D721Med (cell line): ENCODE measurements at regions not wholly inside any gene's neighbourhood (a gene's known extent, or its start where the extent isn't known, plus 50 kb on each side); places are given as distances from the start of the nearest gene placed in this dataset.

ENCODE experiments used
- DNase-seq: peaks from one replicate; pipeline ENCODE4 v3.0.0; 2011; ENCODE audit warnings: low spot score; ENCODE audit not compliant: insufficient read length
- FAIRE-seq: peaks from 2 replicates; lab custom pipeline; 2011; peaks lifted over from hg19 to GRCh38; lab: Jason Lieb, UNC
- TF ChIP-seq, protein P1 (sequence below): IDR thresholded peaks from 2 replicates; pipeline ENCODE4 v1.5.1; 2012; ENCODE audit warnings: mild to moderate bottlenecking, control low read depth; ENCODE audit not compliant: insufficient read depth; ENCODE audit errors: missing control alignments

DNA sequence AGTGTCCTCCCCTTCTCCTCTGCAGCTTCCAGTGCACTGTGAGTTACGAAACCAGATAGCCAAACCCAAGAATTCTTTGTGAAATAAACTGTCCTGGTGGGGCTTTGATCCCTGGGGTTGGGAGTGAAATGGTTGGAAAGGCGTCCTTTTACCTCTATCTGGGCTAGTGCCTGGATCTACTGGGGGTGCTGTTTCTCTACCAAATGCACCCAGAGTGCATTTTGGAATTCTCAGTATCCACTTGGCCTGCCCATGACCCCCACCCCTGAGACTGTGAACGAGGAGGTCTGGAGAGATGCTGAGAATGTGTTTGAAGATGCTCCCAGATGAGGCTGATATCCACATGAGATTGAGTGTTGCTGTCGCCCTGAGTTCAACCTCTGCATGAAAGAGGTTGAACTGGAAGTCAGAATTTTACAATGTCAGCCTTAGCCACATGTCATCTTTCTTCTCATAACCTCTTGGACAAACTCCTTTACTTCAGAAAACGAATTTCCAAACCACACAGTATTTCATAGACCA lies 87.1 kb upstream of the CLMN start:
- no peak for DNase-seq
- FAIRE-seq = no peak
- TF ChIP-seq, protein P1, sequence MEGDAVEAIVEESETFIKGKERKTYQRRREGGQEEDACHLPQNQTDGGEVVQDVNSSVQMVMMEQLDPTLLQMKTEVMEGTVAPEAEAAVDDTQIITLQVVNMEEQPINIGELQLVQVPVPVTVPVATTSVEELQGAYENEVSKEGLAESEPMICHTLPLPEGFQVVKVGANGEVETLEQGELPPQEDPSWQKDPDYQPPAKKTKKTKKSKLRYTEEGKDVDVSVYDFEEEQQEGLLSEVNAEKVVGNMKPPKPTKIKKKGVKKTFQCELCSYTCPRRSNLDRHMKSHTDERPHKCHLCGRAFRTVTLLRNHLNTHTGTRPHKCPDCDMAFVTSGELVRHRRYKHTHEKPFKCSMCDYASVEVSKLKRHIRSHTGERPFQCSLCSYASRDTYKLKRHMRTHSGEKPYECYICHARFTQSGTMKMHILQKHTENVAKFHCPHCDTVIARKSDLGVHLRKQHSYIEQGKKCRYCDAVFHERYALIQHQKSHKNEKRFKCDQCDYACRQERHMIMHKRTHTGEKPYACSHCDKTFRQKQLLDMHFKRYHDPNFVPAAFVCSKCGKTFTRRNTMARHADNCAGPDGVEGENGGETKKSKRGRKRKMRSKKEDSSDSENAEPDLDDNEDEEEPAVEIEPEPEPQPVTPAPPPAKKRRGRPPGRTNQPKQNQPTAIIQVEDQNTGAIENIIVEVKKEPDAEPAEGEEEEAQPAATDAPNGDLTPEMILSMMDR = no peak

DNA sequence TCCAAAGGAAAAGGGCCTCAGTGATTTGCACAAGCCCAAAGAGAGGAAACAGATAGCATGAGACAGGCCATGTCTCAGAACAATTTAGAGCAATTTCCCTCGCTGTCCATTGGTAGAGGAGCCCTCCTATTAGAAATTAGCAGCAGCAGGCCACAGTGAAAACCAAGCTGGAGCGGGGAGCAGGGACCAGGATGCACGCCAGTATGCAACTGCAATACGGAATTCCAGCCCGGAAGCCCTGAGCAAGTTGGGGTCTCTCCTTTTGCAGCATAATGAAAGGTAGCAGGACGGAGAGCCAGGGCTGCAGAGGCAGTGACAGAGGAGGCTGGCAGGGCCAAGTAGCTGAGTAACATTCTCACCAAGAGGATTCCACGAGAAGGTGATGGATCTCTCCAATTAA lies 84.9 kb upstream of the CLMN start:
- no peak for DNase-seq
- TF ChIP-seq, protein P1 = no peak
- no peak for FAIRE-seq

DNA sequence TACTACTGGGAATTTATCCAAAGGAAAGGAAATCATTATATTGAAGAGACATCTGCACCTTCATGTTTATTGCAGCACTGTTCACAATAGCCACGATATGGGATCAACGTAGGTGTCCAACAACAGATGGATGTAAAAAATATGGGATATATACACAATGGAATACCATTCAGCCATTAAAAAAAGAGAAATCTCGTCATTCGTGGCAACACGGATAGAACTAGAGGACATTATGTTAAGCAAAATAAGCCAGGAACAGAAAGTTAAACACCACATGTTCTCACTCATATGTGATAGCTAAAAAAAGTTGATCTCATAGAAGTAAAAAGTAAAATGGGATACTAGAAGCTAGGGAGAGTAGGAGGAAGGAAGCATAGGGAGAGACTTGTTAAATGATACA lies 82.9 kb upstream of the CLMN start:
- DNase-seq (no peak), FAIRE-seq (no peak)
- TF ChIP-seq, protein P1 = no peak

DNA sequence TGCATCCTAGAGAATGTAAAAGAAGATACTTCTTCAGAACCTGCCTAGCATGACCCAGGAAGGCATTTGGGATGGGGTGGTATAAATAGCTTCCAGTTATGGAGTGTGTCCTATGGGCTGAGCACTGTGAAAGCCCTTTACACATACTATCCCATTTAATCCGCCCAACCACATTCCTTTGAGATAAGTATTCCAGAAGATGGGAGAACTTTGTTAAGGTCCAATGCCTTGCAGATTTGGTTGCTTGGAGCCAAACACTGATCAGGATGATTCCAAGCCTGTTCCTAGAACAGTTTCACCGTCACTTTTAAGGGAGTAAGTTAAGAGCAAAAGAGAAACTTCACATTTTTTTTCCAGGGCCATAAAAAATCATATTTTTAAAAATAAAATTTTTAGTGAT lies 82.5 kb upstream of the CLMN start:
- no peak for FAIRE-seq
- DNase-seq = no peak
- TF ChIP-seq, protein P1 = no peak

DNA sequence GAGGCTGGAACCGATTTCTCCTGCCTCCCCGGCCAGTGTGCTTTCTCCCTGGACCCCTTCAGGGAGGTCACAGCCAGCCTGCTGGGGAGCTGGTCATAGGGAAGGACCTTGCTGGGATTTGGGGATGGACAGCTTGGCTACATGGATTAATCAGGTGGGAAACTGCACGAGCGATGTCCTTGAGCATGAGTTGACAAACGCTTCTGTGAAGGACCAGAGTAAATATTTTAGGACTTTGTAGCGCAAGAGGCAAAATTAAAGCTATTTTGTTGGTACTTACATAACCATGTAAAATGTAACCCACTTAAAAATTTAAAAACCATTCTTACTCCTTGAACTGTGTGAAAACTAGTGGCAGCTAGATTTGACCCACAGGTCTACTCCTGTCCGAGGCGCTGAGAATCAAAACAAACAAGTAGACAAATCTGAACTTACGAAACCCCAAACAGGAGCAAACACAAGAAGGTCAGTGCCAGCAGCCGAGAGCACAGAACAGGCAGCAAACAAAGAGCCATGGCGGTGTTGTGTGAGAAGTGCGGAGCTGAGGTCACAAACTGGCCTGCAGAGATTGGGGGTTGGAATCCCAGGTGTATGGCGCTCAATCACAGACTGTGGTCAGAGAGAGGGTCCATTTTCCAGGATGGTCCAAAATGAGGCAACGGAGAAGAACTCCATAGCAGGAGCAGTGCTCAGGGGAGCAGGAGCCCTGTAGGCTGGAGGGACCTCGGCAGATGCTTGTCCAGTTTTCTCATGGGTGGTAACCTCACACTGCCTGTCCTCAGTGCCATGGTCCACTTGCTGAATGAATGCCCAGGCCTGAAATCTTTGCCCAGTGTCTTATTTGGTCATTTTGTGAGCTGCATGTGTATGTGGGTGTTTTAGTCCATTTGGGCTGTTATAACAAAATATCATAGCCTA lies 79.2 kb upstream of the CLMN start:
- DNase-seq = no peak
- no peak for FAIRE-seq
- TF ChIP-seq, protein P1 = no peak

DNA sequence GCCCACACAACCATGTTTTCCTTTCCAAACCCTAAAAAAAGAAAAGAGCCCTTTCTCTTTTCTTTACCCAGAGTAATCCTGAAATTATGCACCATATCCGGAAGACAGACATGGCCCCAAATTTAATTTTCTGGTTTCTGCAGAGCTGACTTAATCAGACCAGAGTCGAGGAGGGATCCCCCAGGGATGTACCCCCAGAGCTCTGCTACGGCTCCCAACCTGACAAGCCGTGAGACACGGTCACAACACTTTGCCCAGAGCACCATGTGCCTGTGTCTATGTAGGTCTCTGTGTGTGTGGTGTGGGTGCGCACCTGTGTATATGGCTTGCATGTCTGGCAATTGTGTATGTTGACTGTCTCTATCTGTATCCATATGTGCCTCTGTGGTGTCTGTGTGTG lies 77.6 kb upstream of the CLMN start:
- FAIRE-seq (no peak), DNase-seq (no peak)
- TF ChIP-seq, protein P1 = no peak

DNA sequence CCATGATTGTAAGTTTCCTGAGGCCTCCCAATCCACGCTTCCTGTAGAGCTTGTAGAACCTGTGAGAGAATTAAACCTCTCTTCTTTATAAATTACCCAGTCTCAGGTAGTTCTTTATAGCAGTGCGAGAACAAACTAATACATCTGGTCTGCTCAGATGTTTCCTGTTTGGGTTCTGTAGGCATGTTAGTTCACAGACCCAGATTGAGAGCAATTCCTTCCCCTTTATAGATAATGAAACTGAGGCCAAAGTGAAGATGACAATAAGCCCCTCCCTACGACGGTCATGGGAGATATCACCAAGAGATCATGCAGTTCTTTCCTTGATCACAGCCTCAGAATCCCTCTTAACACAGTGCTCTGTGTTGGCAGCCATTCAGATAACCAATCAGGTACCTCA lies 76.5 kb upstream of the CLMN start:
- TF ChIP-seq, protein P1 = no peak
- no peak for DNase-seq
- FAIRE-seq = no peak
